Hematopoietic multipotent progenitor cell (in vitro differentiated cells): ENCODE measurements at regions not wholly inside any gene's neighbourhood (a gene's known extent, or its start where the extent isn't known, plus 50 kb on each side); places are given as distances from the start of the nearest gene placed in this dataset.
A peak's percentile ranks its signal among the peaks of the same experiment; 100 is the strongest.

Experiments used
- DNase-seq, 3 donors: peaks; one replicate each; pipeline ENCODE4 v3.0.0-alpha.2; 2011 to 2015; ENCODE audit warnings: low read depth in 2 of 3, low spot score in 2 of 3

DNA sequence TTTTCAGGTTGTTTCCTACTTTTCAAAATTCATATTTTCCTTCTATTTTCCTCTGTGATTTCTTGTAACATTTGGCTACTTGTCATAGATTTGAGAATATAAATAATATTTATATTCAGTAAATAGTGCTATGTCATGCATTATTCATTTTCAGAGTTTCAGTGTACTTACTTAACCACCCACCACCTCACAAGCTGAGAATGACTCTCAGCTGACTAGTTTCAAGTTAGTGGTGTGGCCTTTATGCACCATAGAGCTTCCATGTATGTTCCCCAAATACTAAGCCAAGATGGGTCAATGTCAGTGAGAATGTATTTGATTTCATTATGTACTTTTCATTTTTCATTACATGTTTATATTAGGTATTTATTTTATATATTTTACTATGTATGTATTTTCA, 56.9 kb upstream of the RGS1 start:
- no peak for DNase-seq

DNA sequence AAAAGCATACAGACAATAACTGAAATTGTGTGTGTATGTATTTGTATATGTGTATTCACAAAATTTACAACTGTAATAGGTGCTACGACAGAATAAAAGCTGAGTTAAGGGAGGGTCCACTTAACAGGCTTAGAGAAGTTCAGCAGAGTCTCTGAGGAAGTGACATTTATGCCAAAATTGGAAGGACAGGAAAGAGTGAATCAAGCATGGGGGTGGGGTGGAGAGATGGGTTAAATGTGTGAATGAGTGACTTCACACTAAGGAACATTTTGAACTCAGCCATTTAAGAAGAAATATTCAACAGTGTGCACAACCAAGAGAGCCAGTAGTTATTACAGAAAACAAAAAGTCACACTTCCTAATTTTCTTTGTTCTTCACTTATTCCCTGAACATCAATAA, 53.8 kb upstream of the RGS1 start:
- DNase-seq: peak in 2 of 3 donors; percentile 40 to 56

DNA sequence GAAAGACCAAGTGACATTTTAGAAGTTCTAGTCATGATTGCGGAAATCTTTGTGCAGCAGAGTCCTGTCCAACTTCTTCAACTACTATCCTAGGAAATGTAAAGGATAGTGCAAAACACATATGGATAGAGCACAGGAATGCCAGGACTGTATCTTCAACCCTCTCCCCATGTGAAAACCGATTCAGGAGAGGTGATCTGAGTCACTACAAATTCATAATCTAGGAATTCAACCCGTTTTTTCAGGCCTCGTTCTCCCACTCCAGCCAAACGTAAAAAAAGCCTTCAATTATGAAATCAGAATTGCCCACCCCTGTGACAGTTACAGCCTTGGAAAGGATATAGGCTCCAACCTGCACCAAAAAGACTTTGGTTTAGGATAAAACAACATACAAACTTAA, 52.9 kb upstream of the RGS1 start:
- no peak for DNase-seq

GRCh38 chr1:192524223-192524622, 51.4 kb upstream of the RGS1 start:
- DNase-seq: no peak
